Mucosa of rectum (tissue), 2 donors: ENCODE measurements at regions not wholly inside any gene's neighbourhood (a gene's known extent, or its start where the extent isn't known, plus 50 kb on each side); places are given as distances from the start of the nearest gene placed in this dataset.

Source experiments
- H3K27ac ChIP-seq, 2 donors: one replicate each; pipeline ENCODE4 v1.7.0; 2013; ENCODE audit warnings: inconsistent platforms in 2 of 2, low read depth in 2 of 2, low read length in 2 of 2
- H3K27me3 ChIP-seq, 2 donors: one replicate each; pipeline ENCODE4 v1.7.0; 2013; ENCODE audit warnings: low read length in 2 of 2; ENCODE audit not compliant: control insufficient read depth in 2 of 2, insufficient read depth in 2 of 2
- H3K36me3 ChIP-seq, 2 donors: one replicate each; pipeline ENCODE4 v1.7.0; 2013; ENCODE audit warnings: low read length in 2 of 2; ENCODE audit not compliant: control insufficient read depth in 2 of 2, insufficient read depth in 2 of 2
- H3K4me1 ChIP-seq, 2 donors: one replicate each; pipeline ENCODE4 v1.7.0; 2013; ENCODE audit warnings: low read length in 2 of 2, mild to moderate bottlenecking in 1 of 2; ENCODE audit not compliant: control insufficient read depth in 2 of 2, insufficient read depth in 2 of 2
- H3K4me3 ChIP-seq, 2 donors: one replicate each; pipeline ENCODE4 v1.7.0; 2013; ENCODE audit warnings: low read length in 2 of 2
- H3K9ac ChIP-seq, 2 donors: one replicate each; pipeline ENCODE4 v1.7.0; 2013; ENCODE audit warnings: low read length in 2 of 2, low read depth in 1 of 2, mild to moderate bottlenecking in 1 of 2
- H3K9me3 ChIP-seq, 2 donors: one replicate each; pipeline ENCODE4 v1.7.0; 2013; ENCODE audit warnings: low read length in 2 of 2; ENCODE audit not compliant: control insufficient read depth in 2 of 2
- donor health status: healthy.
- donor health status: Normal muscosa, but diverticular disease.

DNA sequence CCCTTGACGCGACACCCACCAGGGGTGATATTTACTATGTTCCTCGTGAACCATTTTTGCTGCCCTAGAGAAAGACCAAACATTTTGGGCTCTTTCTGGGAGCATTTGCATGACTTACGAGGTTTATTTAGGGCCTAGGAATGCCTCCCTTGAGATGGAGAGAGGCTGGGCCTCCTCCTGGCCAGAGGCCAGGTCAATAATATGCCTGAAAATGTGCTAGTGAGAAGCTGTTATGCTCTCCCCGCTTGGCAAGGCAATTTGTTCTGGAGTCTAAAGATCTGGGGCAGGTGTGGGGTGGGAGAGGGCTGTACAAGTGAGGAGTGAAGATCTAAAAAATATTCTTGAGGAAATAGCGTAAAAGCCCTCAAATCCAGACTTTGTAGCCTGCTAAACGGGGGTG, 587.3 kb upstream of the CDH5 start:
- no peaks in the 10 kb centered on the region for H3K4me1 ChIP-seq
- H3K4me3 ChIP-seq = no peak overlapping the region
- H3K9me3 ChIP-seq = no peaks in the 10 kb centered on the region
- no peaks in the 10 kb centered on the region for H3K27me3 ChIP-seq
- no peak overlapping the region for H3K9ac ChIP-seq
- H3K27ac ChIP-seq = no peak overlapping the region
- H3K36me3 ChIP-seq = no peaks in the 10 kb centered on the region

- Histone ChIP-seq H3K9ac (no peak overlapping the region), H3K36me3 (no peaks in the 10 kb centered on the region), H3K4me1 (no peaks in the 10 kb centered on the region), H3K4me3 (no peak overlapping the region), H3K27ac (no peak overlapping the region), H3K9me3 (no peaks in the 10 kb centered on the region), H3K27me3 (no peaks in the 10 kb centered on the region)
Measured at GRCh38 chr16:65776639-65777183, 589.8 kb upstream of the CDH5 start.

GRCh38 chr16:65775829-65776228, 590.7 kb upstream of the CDH5 start:
- Histone ChIP-seq H3K36me3 (no peaks in the 10 kb centered on the region), H3K27ac (no peak overlapping the region), H3K4me1 (no peaks in the 10 kb centered on the region), H3K9ac (no peak overlapping the region), H3K4me3 (no peak overlapping the region), H3K9me3 (no peaks in the 10 kb centered on the region), H3K27me3 (no peaks in the 10 kb centered on the region)

DNA sequence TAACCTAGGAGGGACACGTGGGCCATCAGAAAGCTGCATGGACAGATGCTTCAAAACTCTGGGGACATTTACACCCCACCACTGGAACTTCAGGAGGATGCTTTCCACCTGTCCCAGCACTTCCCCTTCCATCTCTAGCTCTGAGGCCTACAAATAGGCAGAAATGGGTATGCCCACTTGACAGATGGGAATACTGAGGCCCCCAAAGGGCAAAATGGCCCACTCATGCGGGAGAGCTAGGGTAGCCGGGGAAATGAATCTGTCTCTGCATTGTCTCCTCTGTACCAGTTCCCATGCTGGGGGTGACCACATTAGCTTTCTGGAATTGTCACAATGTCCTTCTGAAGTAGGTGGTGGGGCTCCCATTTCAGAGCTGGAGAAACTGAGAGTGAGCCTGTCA, 592.1 kb upstream of the CDH5 start:
- H3K4me3 ChIP-seq = no peak overlapping the region
- no peaks in the 10 kb centered on the region for H3K36me3 ChIP-seq
- H3K9me3 ChIP-seq = peaks cover 0 to 3% of the 10 kb centered on the region in 2 donors
- H3K27me3 ChIP-seq = no peaks in the 10 kb centered on the region
- no peaks in the 10 kb centered on the region for H3K4me1 ChIP-seq
- H3K9ac ChIP-seq = no peak overlapping the region
- H3K27ac ChIP-seq = no peak overlapping the region

- H3K4me1 ChIP-seq = no peaks in the 10 kb centered on the region
- H3K9ac ChIP-seq = no peak overlapping the region
- no peak overlapping the region for H3K27ac ChIP-seq
- H3K9me3 ChIP-seq = peaks cover 0 to 3% of the 10 kb centered on the region in 2 donors
- H3K27me3 ChIP-seq = no peaks in the 10 kb centered on the region
- no peaks in the 10 kb centered on the region for H3K36me3 ChIP-seq
- no peak overlapping the region for H3K4me3 ChIP-seq
Measured at GRCh38 chr16:65773301-65773874, 593.1 kb upstream of the CDH5 start.

DNA sequence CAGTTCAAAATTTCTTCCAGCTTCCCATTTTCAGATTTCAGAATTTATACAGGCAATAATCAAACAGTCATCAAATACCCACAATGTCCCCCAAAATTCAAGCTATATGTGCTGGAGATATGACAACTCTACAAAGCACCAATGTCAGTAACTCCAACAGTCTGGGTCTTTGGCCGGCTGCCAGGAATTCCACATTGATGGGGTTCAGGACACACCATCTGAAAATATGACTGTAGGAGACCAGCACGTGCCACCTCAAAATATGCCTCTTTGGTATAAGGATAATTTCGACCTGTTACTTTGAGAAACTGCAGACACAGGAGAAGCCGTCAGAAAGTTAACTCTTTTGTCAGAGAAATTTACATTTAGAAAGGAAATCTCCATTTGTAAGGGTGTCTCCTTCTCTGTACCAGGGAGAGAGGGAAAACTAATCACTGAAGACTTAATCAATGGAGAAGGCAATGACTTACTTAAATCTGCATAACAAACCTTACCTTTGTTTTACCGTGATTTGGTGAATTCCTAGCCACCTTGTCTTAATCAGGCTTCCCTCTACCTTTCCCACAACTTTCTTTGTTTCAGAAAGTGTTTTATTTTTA, 594.3 kb upstream of the CDH5 start:
- Histone ChIP-seq H3K4me1 (no peaks in the 10 kb centered on the region), H3K4me3 (no peak overlapping the region), H3K9me3 (peaks cover 0 to 3% of the 10 kb centered on the region in 2 donors), H3K27ac (no peak overlapping the region), H3K27me3 (no peaks in the 10 kb centered on the region), H3K9ac (no peak overlapping the region), H3K36me3 (no peaks in the 10 kb centered on the region)

GRCh38 chr16:65771707-65772106, 594.8 kb upstream of the CDH5 start:
- Histone ChIP-seq H3K4me3 (no peak overlapping the region), H3K36me3 (no peaks in the 10 kb centered on the region), H3K27ac (no peak overlapping the region), H3K9ac (no peak overlapping the region), H3K4me1 (no peaks in the 10 kb centered on the region), H3K27me3 (no peaks in the 10 kb centered on the region), H3K9me3 (peaks cover 0 to 3% of the 10 kb centered on the region in 2 donors)

- no peaks in the 10 kb centered on the region for H3K4me1 ChIP-seq
- no peak overlapping the region for H3K27ac ChIP-seq
- no peak overlapping the region for H3K4me3 ChIP-seq
- H3K27me3 ChIP-seq = no peaks in the 10 kb centered on the region
- H3K9ac ChIP-seq = no peak overlapping the region
- no peaks in the 10 kb centered on the region for H3K36me3 ChIP-seq
- peaks cover 0 to 3% of the 10 kb centered on the region in 2 donors for H3K9me3 ChIP-seq
Measured at GRCh38 chr16:65770752-65771151, 595.7 kb upstream of the CDH5 start.

DNA sequence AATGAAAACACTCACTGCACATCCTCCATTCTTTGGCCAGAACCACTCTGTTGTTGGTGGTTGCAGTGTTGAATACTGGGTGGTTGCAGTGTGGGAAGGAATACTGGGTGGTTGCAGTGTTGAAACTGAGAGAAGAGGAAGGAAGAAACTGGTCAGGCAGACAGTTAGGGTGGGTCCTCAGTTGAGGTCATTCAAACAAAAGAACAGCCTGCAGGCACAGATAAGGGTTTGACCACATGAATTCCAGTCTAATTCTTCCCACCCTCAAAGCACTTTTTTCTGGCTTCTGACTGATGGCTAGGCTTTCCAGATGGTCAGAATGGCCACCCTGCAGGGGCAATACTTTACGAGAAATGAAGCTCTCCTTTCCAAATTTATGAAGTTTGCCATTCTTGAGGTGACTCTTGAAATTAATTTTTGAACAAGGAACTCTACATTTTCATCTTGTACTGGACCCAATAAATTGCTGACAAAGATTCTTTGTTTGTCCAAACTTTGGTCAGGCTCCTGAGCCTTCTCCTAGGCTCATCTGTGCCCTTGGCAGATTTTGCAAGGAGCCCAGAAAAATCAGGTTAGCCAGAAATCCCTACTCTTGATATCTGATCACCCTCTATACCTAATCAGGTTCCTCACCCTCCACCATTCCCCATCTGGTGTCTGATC, 596.6 kb upstream of the CDH5 start:
- Histone ChIP-seq H3K36me3 (no peaks in the 10 kb centered on the region), H3K27me3 (no peaks in the 10 kb centered on the region), H3K9me3 (peaks cover 0 to 3% of the 10 kb centered on the region in 2 donors), H3K9ac (no peak overlapping the region), H3K27ac (no peak overlapping the region), H3K4me3 (no peak overlapping the region), H3K4me1 (no peaks in the 10 kb centered on the region)

DNA sequence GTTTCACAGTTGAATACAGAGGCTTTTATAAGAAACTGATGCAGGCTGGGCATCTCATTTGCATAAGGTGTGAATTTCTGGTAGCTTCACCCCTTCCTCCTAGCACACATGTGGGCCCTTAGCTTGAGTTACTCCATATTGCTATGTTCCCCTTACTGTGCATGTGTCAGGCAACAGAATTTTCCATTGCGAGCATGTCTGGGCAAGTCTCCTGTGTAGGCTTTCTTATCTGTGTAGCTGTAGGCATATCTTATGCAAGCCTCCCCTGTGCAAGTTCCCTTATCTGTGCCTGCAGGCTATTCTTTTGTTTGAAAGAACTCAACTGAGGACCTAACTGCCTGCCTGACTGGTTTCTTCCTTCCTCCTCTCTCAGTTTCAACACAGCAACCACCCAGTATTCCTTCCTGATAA, 597.4 kb upstream of the CDH5 start:
- Histone ChIP-seq H3K9me3 (peaks cover 0 to 3% of the 10 kb centered on the region in 2 donors), H3K36me3 (no peaks in the 10 kb centered on the region), H3K4me3 (no peak overlapping the region), H3K9ac (no peak overlapping the region), H3K27me3 (no peaks in the 10 kb centered on the region), H3K27ac (no peak overlapping the region), H3K4me1 (no peaks in the 10 kb centered on the region)
